ENCODE measurements at regions not wholly inside any gene's neighbourhood (a gene's known extent, or its start where the extent isn't known, plus 50 kb on each side); places are given as distances from the start of the nearest gene placed in this dataset.
"Not testable (repeated sequence)": the region's sequence is repeated elsewhere in the genome, so short reads cannot be mapped to it uniquely, and the experiment has no call there.

DNA sequence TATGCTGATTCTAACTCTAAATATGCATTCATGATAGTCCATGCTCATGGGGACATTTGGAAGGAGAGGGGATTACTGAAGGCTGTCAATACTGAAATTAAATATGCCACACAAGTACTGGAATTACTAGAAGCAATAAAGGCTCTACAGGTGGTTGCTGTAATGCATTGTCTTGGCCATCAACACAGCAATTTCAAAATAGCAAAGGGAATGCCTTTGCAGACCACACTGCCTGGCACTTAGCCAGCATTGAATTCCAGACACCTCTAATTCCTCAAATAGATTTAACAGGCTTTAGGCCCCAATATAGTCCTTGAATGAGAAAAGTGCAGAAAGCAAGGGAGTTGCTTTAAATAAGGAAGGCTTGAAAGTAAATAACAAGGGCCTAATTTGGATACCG lies 115.8 kb upstream of the PLCL2 start:
- no peak for DNase-seq
- Histone ChIP-seq H3K9me3 (ENCODE audit: control insufficient read depth, low read depth, low read length) (peaks cover 6% of the 10 kb centered on the region), H3K36me3 (ENCODE audit: control insufficient read depth, insufficient read depth, low read length) (no peaks in the 10 kb centered on the region), H3K4me3 (ENCODE audit: low read length) (no peak overlapping the region), H3K27ac (ENCODE audit: low read length) (no peak overlapping the region), H3K4me1 (ENCODE audit: control insufficient read depth, insufficient read depth, low read length) (no peaks in the 10 kb centered on the region), H3K27me3 (ENCODE audit: control insufficient read depth, insufficient read depth, low read length) (no peaks in the 10 kb centered on the region)
- WGBS (ENCODE audit: insufficient coverage, low lambda C conversion rate): no CpG with 5 or more reads among the region's 1 CpG

DNA sequence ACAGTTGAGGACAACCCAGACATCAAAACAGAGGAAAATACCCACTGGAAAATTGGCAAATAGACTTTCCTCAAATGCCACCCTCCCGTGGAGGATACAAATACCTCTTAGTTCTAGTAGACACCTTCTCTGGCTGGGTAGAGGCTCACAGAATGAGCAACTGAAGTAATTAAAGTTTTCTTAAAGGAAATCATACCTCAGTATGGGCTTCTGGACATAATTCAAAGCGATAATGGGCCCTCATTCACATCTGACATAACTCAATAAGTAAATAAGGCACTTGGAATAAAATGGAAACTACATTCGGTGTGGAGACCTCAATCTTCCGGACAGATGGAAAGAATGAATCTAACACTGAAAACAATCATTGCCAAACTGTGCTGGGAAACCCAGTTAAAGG lies 115.2 kb upstream of the PLCL2 start:
- Histone ChIP-seq H3K4me3 (ENCODE audit: low read length) (no peak overlapping the region), H3K27ac (ENCODE audit: low read length) (no peak overlapping the region), H3K9me3 (ENCODE audit: control insufficient read depth, low read depth, low read length) (peaks cover 6% of the 10 kb centered on the region), H3K27me3 (ENCODE audit: control insufficient read depth, insufficient read depth, low read length) (no peaks in the 10 kb centered on the region), H3K36me3 (ENCODE audit: control insufficient read depth, insufficient read depth, low read length) (no peaks in the 10 kb centered on the region), H3K4me1 (ENCODE audit: control insufficient read depth, insufficient read depth, low read length) (no peaks in the 10 kb centered on the region)
- no CpG with 5 or more reads among the region's 4 CpGs for WGBS (ENCODE audit: insufficient coverage, low lambda C conversion rate)
- DNase-seq: no peak

DNA sequence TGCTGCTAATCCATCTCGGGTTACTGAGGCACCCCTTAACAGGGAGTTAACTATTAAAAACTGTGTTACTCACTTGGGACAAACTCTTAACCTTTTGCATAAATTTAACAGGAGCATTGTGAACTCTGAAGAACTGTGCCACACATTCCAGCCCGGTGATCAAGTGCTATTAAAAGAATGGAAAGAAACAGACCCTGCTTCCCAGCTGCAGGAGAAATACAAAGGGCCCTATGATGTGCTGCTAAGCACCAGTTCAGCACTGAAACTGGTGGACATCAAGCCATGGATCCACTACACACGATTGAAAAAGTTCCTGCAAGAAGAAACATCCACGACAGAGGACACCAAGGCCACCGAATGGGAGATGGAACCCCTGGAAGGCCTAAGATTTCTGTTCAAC lies 114.7 kb upstream of the PLCL2 start:
- no peak for DNase-seq
- no peaks in the 10 kb centered on the region for H3K36me3 ChIP-seq (ENCODE audit: control insufficient read depth, insufficient read depth, low read length)
- H3K9me3 ChIP-seq (ENCODE audit: control insufficient read depth, low read depth, low read length): peaks cover 6% of the 10 kb centered on the region
- H3K4me1 ChIP-seq (ENCODE audit: control insufficient read depth, insufficient read depth, low read length): no peaks in the 10 kb centered on the region
- WGBS (ENCODE audit: insufficient coverage, low lambda C conversion rate): no CpG with 5 or more reads among the region's 5 CpGs
- no peak overlapping the region for H3K4me3 ChIP-seq (ENCODE audit: low read length)
- H3K27me3 ChIP-seq (ENCODE audit: control insufficient read depth, insufficient read depth, low read length): no peaks in the 10 kb centered on the region
- no peak overlapping the region for H3K27ac ChIP-seq (ENCODE audit: low read length)

DNA sequence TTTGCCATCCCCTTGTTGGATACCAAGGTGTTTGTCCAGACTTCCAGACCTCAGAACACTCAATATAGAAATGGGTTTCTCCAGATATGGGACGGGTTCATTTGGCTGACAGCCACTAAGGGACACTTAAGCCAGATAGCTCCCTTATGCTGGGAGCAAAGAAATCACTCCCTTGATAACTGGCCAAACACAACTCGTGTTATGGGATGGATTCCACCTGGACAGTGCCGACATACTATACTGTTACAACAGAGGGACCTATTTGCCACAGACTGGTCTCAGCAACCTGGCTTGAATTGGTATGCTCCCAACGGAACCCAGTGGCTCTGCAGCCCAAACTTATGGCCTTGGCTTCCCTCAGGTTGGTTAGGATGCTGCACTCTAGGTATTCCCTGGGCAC lies 114.0 kb upstream of the PLCL2 start:
- Histone ChIP-seq H3K9me3 (ENCODE audit: control insufficient read depth, low read depth, low read length) (peaks cover 6% of the 10 kb centered on the region), H3K27me3 (ENCODE audit: control insufficient read depth, insufficient read depth, low read length) (no peaks in the 10 kb centered on the region), H3K4me3 (ENCODE audit: low read length) (no peak overlapping the region), H3K27ac (ENCODE audit: low read length) (no peak overlapping the region), H3K4me1 (ENCODE audit: control insufficient read depth, insufficient read depth, low read length) (no peaks in the 10 kb centered on the region), H3K36me3 (ENCODE audit: control insufficient read depth, insufficient read depth, low read length) (no peaks in the 10 kb centered on the region)
- no CpG with 5 or more reads among the region's 4 CpGs for WGBS (ENCODE audit: insufficient coverage, low lambda C conversion rate)
- DNase-seq: no peak

DNA sequence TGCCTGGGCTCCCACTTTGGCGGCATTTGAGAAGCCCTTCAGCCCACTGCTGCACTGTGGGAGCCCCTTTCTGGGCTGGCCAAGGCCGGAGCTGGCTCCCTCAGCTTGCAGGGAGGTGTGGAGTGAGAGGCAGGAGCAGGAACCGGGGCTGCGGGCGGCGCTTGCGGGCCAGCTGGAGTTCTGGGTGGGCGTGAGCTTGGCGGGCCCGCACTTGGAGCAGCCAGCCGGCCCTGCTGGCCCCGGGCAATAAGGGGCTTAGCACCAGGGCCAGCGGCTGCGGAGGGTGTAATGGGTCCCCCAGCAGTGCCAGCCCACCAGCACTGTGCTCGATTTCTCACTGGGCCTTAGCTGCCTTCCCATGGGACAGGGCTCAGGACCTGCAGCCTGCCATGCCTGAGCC lies 111.2 kb upstream of the PLCL2 start:
- not testable (repeated sequence) for H3K4me1 ChIP-seq (ENCODE audit: control insufficient read depth, insufficient read depth, low read length); H3K9me3 ChIP-seq (ENCODE audit: control insufficient read depth, low read depth, low read length); H3K27me3 ChIP-seq (ENCODE audit: control insufficient read depth, insufficient read depth, low read length); H3K27ac ChIP-seq (ENCODE audit: low read length); H3K36me3 ChIP-seq (ENCODE audit: control insufficient read depth, insufficient read depth, low read length); DNase-seq; H3K4me3 ChIP-seq (ENCODE audit: low read length)
- WGBS (ENCODE audit: insufficient coverage, low lambda C conversion rate): no CpG with 5 or more reads among the region's 15 CpGs

DNA sequence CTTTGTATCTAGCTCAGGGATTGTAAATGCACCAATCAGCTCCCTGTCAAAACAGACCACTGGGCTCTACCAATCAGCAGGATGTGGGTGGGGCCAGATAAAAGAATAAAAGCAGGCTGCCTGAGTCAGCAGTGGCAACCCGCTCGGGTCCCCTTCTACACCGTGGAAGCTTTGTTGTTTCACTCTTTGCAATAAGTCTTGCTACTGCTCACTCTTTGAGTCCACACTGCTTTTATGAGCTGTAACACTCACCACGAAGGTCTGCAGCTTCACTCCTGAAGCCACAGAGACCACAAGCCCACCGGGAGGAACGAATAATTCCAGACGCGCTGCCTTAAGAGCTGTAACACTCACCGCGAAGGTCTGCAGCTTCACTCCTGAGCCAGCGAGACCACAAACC lies 110.2 kb upstream of the PLCL2 start:
- not testable (repeated sequence) for DNase-seq; H3K36me3 ChIP-seq (ENCODE audit: control insufficient read depth, insufficient read depth, low read length)
- no CpG with 5 or more reads among the region's 11 CpGs for WGBS (ENCODE audit: insufficient coverage, low lambda C conversion rate)

DNA sequence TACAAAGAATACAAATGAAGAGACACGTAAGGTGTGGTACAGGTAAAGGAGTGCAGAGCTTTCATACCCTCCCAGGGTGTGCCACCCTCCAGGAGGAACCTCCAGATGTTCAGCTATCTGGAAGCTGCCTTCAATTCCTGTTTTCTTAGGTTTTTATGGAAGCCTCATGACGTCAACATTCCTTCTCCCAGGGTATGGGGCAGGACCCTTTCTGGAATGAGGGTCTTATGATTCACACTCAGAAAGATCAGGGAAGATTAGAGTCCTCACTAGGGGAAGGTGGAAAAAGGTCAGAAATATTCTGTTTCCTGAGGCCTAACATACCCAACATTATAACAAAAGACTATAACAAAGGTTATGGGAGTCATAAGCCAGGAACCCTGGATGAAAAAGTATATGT lies 99.8 kb upstream of the PLCL2 start:
- no peak overlapping the region for H3K4me3 ChIP-seq (ENCODE audit: low read length)
- H3K9me3 ChIP-seq (ENCODE audit: control insufficient read depth, low read depth, low read length): no peaks in the 10 kb centered on the region
- H3K36me3 ChIP-seq (ENCODE audit: control insufficient read depth, insufficient read depth, low read length): no peaks in the 10 kb centered on the region
- no peak overlapping the region for H3K27ac ChIP-seq (ENCODE audit: low read length)
- DNase-seq: no peak
- no peaks in the 10 kb centered on the region for H3K4me1 ChIP-seq (ENCODE audit: control insufficient read depth, insufficient read depth, low read length)
- 50% methylated on average over 1 of the region's 2 CpGs for WGBS (ENCODE audit: insufficient coverage, low lambda C conversion rate)
- H3K27me3 ChIP-seq (ENCODE audit: control insufficient read depth, insufficient read depth, low read length): no peaks in the 10 kb centered on the region

More for the DNA sequence above, 110.2 kb upstream of the PLCL2 start:
- H3K4me1 ChIP-seq (ENCODE audit: control insufficient read depth, insufficient read depth, low read length); H3K4me3 ChIP-seq (ENCODE audit: low read length); H3K9me3 ChIP-seq (ENCODE audit: control insufficient read depth, low read depth, low read length); H3K27ac ChIP-seq (ENCODE audit: low read length); H3K27me3 ChIP-seq (ENCODE audit: control insufficient read depth, insufficient read depth, low read length): not testable (repeated sequence)

DNA sequence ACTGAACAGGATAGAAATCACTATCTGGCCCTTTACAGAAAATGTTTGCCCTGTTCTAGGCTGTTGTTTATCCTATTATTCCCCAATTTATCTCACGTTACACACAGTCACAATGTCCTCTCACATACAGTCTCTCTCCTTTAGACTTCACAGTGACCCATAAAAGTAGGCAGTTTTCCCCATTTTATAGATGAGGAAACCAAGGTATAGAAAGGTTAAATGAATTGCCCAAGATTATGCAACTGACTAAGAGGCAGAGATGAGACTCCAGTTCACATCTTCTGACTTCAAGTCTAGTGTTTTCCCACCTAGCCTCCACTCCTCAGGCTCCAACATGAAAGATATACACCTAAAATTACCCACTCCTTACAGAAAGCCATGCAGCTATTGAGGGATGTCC lies 99.3 kb upstream of the PLCL2 start:
- no peaks in the 10 kb centered on the region for H3K4me1 ChIP-seq (ENCODE audit: control insufficient read depth, insufficient read depth, low read length)
- DNase-seq: no peak
- no peaks in the 10 kb centered on the region for H3K27me3 ChIP-seq (ENCODE audit: control insufficient read depth, insufficient read depth, low read length)
- no peak overlapping the region for H3K27ac ChIP-seq (ENCODE audit: low read length)
- no peaks in the 10 kb centered on the region for H3K36me3 ChIP-seq (ENCODE audit: control insufficient read depth, insufficient read depth, low read length)
- H3K4me3 ChIP-seq (ENCODE audit: low read length): no peak overlapping the region
- WGBS (ENCODE audit: insufficient coverage, low lambda C conversion rate): 75% methylated on average over 1 of the region's 1 CpG
- H3K9me3 ChIP-seq (ENCODE audit: control insufficient read depth, low read depth, low read length): no peaks in the 10 kb centered on the region

DNA sequence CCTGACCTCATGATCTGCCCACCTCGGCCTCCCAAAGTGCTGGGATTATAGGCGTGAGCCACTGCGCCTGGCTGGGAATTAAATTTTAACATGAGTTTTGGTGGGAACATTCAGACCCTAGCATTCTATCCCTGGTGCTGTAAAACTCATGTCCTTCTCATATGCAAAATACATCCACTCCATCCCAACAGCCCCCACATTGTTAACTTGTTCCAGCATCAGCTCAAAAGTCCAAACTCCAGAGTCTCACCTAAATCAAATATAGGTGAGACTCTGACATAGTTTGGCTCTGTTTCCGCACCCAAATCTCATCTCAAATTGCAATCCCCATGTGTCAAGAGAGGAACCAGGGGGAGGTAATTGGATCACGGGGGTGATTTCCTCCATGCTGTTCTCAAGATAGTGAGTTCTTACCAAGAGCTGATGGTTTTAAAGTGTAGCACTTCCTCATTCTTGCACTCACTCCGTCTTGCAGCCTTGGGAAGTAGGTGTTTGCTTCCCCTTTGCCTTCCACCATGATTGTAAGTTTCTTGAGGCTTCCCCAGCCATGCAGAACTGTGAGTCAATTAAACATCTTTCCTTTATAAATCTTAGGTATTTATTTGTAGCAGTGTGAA lies 96.2 kb upstream of the PLCL2 start:
- WGBS (ENCODE audit: insufficient coverage, low lambda C conversion rate): no CpG with 5 or more reads among the region's 6 CpGs
- DNase-seq: no peak
- H3K36me3 ChIP-seq (ENCODE audit: control insufficient read depth, insufficient read depth, low read length): no peaks in the 10 kb centered on the region
- no peak overlapping the region for H3K27ac ChIP-seq (ENCODE audit: low read length)
- no peaks in the 10 kb centered on the region for H3K4me1 ChIP-seq (ENCODE audit: control insufficient read depth, insufficient read depth, low read length)
- H3K27me3 ChIP-seq (ENCODE audit: control insufficient read depth, insufficient read depth, low read length): no peaks in the 10 kb centered on the region
- no peak overlapping the region for H3K4me3 ChIP-seq (ENCODE audit: low read length)
- H3K9me3 ChIP-seq (ENCODE audit: control insufficient read depth, low read depth, low read length): no peaks in the 10 kb centered on the region

DNA sequence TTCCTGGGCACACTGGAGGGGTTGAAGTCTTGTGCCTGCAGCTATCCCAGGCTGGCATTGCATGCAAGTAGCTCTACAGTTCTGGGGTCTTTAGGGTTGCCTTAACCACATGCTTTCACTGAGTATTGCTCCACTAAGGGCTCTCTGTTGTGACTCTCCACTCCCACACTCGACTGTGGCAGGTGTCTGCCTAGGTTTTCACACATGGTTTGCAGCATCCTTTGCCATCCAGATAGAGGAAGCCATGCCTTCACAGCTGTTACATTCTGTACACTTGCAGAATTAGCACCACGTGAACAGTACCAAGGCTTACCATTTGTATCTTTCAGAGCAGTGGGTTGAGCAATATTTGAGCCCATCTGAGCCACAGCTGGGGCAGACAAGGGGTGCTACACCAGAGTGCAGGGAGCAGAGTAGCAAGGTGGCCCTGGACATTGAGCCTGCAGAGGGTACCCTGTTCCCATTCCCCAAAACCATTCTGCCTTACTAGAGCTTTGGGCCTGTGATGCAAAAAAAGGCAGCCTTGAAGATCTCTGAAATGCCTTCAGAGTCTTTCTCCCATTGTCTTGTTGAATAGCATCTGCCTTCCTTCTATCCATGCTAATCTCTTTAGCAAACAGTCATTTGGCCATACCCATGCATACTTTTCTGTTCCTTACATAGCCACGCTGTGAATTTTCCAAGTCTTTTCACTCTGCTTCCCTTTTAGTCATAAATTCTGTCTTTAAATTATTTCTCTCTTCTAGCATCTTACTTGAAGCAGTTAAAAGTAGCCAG lies 95.2 kb upstream of the PLCL2 start:
- 71% methylated on average over 1 of the region's 3 CpGs for WGBS (ENCODE audit: insufficient coverage, low lambda C conversion rate)
- no peak overlapping the region for H3K27ac ChIP-seq (ENCODE audit: low read length)
- H3K36me3 ChIP-seq (ENCODE audit: control insufficient read depth, insufficient read depth, low read length): no peaks in the 10 kb centered on the region
- H3K27me3 ChIP-seq (ENCODE audit: control insufficient read depth, insufficient read depth, low read length): no peaks in the 10 kb centered on the region
- no peaks in the 10 kb centered on the region for H3K4me1 ChIP-seq (ENCODE audit: control insufficient read depth, insufficient read depth, low read length)
- H3K4me3 ChIP-seq (ENCODE audit: low read length): no peak overlapping the region
- DNase-seq: no peak
- no peaks in the 10 kb centered on the region for H3K9me3 ChIP-seq (ENCODE audit: control insufficient read depth, low read depth, low read length)
